ENCODE measurements at regions not wholly inside any gene's neighbourhood (a gene's known extent, or its start where the extent isn't known, plus 50 kb on each side); places are given as distances from the start of the nearest gene placed in this dataset.

- no peak for TF ChIP-seq EZH2 (IDR thresholded peaks at IDR 0.05; ENCODE audit: borderline replicate concordance, low read length)
- no peak for TF ChIP-seq CTCF (IDR thresholded peaks at IDR 0.05; ENCODE audit: low read length)
These were observed 466.6 kb upstream of the MANEA start for GRCh38 chr6:95110767-95111166.
